ENCODE measurements at regions not wholly inside any gene's neighbourhood (a gene's known extent, or its start where the extent isn't known, plus 50 kb on each side); places are given as distances from the start of the nearest gene placed in this dataset.
A peak's percentile ranks its signal among the peaks of the same experiment; 100 is the strongest.
"Not testable (repeated sequence)": the region's sequence is repeated elsewhere in the genome, so short reads cannot be mapped to it uniquely, and the experiment has no call there.

GRCh38 chr19:30810726-30811125 is 438.5 kb downstream of the ZNF536 start:
- H3K4me3 ChIP-seq (ENCODE audit: low read depth, low read length), result no peak overlapping the region
- no peak for DNase-seq (ENCODE audit: low read depth)
- no peak for TF ChIP-seq CTCF (IDR thresholded peaks at IDR 0.05; ENCODE audit: insufficient read depth, low read depth, low read length)

GRCh38 chr19:30807278-30807677 is 435.1 kb downstream of the ZNF536 start:
- DNase-seq (ENCODE audit: low read depth), result no peak
- H3K4me3 ChIP-seq (ENCODE audit: low read depth, low read length), result no peak overlapping the region
- no peak for TF ChIP-seq CTCF (IDR thresholded peaks at IDR 0.05; ENCODE audit: insufficient read depth, low read depth, low read length)

GRCh38 chr19:30806311-30806710 is 434.1 kb downstream of the ZNF536 start:
- DNase-seq (ENCODE audit: low read depth), result no peak
- TF ChIP-seq CTCF (IDR thresholded peaks at IDR 0.05; ENCODE audit: insufficient read depth, low read depth, low read length), result no peak
- no peak overlapping the region for H3K4me3 ChIP-seq (ENCODE audit: low read depth, low read length)

- no peak for DNase-seq (ENCODE audit: low read depth)
- TF ChIP-seq CTCF (IDR thresholded peaks at IDR 0.05; ENCODE audit: insufficient read depth, low read depth, low read length), result no peak
- H3K4me3 ChIP-seq (ENCODE audit: low read depth, low read length), result no peak overlapping the region
Observed at GRCh38 chr19:30804751-30805150, 432.6 kb downstream of the ZNF536 start.

- H3K4me3 ChIP-seq (ENCODE audit: low read depth, low read length); DNase-seq (ENCODE audit: low read depth): not testable (repeated sequence)
Observed at GRCh38 chr19:30804333-30804732, 432.1 kb downstream of the ZNF536 start.

- H3K4me3 ChIP-seq (ENCODE audit: low read depth, low read length), result no peak overlapping the region
- no peak for TF ChIP-seq CTCF (IDR thresholded peaks at IDR 0.05; ENCODE audit: insufficient read depth, low read depth, low read length)
- DNase-seq (ENCODE audit: low read depth), result no peak
Observed at GRCh38 chr19:30802424-30803013, 430.3 kb downstream of the ZNF536 start.

GRCh38 chr19:30799865-30800755 is 427.9 kb downstream of the ZNF536 start:
- TF ChIP-seq CTCF (IDR thresholded peaks at IDR 0.05; ENCODE audit: insufficient read depth, low read depth, low read length), result peak; percentile 45
- no peak overlapping the region for H3K4me3 ChIP-seq (ENCODE audit: low read depth, low read length)
- DNase-seq (ENCODE audit: low read depth), result no peak

Data from fibroblast of villous mesenchyme (primary cell).